T-helper 1 cell (primary cell): ENCODE measurements at regions not wholly inside any gene's neighbourhood (a gene's known extent, or its start where the extent isn't known, plus 50 kb on each side); places are given as distances from the start of the nearest gene placed in this dataset.
A peak's percentile ranks its signal among the peaks of the same experiment; 100 is the strongest.

Experiments used
- DNase-seq, 5 donors: peaks; one replicate each; pipeline ENCODE4 v3.0.0-alpha.2; 2012 to 2020

- no peak for DNase-seq
Observed at GRCh38 chr15:87628311-87628710, 628.2 kb downstream of the NTRK3 start.

- no peak for DNase-seq
Observed at GRCh38 chr15:87626860-87627259, 629.7 kb downstream of the NTRK3 start.

- no peak for DNase-seq
Observed at GRCh38 chr15:87623832-87624231, 632.7 kb downstream of the NTRK3 start.

- DNase-seq = no peak
Observed at GRCh38 chr15:87620393-87620792, 636.1 kb downstream of the NTRK3 start.

GRCh38 chr15:87619161-87619960 is 637.2 kb downstream of the NTRK3 start:
- DNase-seq = no peak

- DNase-seq = no peak
Observed at GRCh38 chr15:87618203-87618725, 638.3 kb downstream of the NTRK3 start.

- DNase-seq = no peak
Observed at GRCh38 chr15:87614704-87615103, 641.8 kb downstream of the NTRK3 start.

GRCh38 chr15:87610366-87610765 is 646.2 kb downstream of the NTRK3 start:
- DNase-seq = no peak

- DNase-seq = no peak
Observed at GRCh38 chr15:87609894-87610293, 646.6 kb downstream of the NTRK3 start.

GRCh38 chr15:87609474-87609873 is 647.1 kb downstream of the NTRK3 start:
- no peak for DNase-seq

- no peak for DNase-seq
Observed at GRCh38 chr15:87608238-87609028, 648.1 kb downstream of the NTRK3 start.

GRCh38 chr15:87606971-87607370 is 649.6 kb downstream of the NTRK3 start:
- no peak for DNase-seq

GRCh38 chr15:87604857-87605446 is 651.6 kb downstream of the NTRK3 start:
- DNase-seq = peak in 1 of 5 donors; percentile 4

GRCh38 chr15:87602371-87602770 is 654.2 kb downstream of the NTRK3 start:
- no peak for DNase-seq

GRCh38 chr15:87599616-87600015 is 656.9 kb downstream of the NTRK3 start:
- no peak for DNase-seq

GRCh38 chr15:87597346-87598052 is 659.0 kb downstream of the NTRK3 start:
- peak in 2 of 5 donors; percentile 8 to 51 for DNase-seq

GRCh38 chr15:87591582-87591981 is 665.0 kb downstream of the NTRK3 start:
- DNase-seq = no peak

- DNase-seq = no peak
Observed at GRCh38 chr15:87591042-87591441, 665.5 kb downstream of the NTRK3 start.

GRCh38 chr15:87589134-87589533 is 667.4 kb downstream of the NTRK3 start:
- DNase-seq = no peak

GRCh38 chr15:87582169-87582568 is 674.4 kb downstream of the NTRK3 start:
- DNase-seq = no peak

- DNase-seq = no peak
Observed at GRCh38 chr15:87579537-87579936, 677.0 kb downstream of the NTRK3 start.

- no peak for DNase-seq
Observed at GRCh38 chr15:87578776-87579175, 677.8 kb downstream of the NTRK3 start.

GRCh38 chr15:87577336-87577735 is 679.2 kb downstream of the NTRK3 start:
- DNase-seq = no peak
